Right lobe of liver (tissue), 6 donors: ENCODE measurements at regions not wholly inside any gene's neighbourhood (a gene's known extent, or its start where the extent isn't known, plus 50 kb on each side); places are given as distances from the start of the nearest gene placed in this dataset.

Experiments
- ATAC-seq, 4 donors: fragments of 200-7000 bp; cut with Tn5 transposase; one replicate each; pipeline ENCODE4 v1.9.1; 2020; ENCODE audit warnings: mild to moderate bottlenecking in 4 of 4, moderate library complexity in 4 of 4
- DNase-seq, 3 donors: peaks; one replicate each; pipeline ENCODE4 v3.0.0-alpha.2; 2020
- H3K27ac ChIP-seq, 3 donors: fragments of 200-600 bp; one replicate each; pipeline ENCODE4 v1.8.0; 2022
- H3K27me3 ChIP-seq, 2 donors: fragments of 200-600 bp; one replicate each; pipeline ENCODE4 v1.8.0; 2022
- H3K36me3 ChIP-seq, 4 donors: fragments of 200-600 bp; sonication (generic) in 1 of 4; one replicate each; pipeline versions ENCODE4 v1.5.1 to v1.8.0; 2017 to 2022; ENCODE audit warnings: control low read depth in 1 of 4
- H3K4me1 ChIP-seq, 4 donors: fragments of 200-600 bp; sonication (generic) in 1 of 4; one replicate each; pipeline versions ENCODE4 v1.5.1 to v1.8.0; 2017 to 2022; ENCODE audit warnings: control low read depth in 1 of 4
- H3K4me3 ChIP-seq, 3 donors: fragments of 200-600 bp; one replicate each; pipeline ENCODE4 v1.8.0; 2022
- H3K9me3 ChIP-seq, 4 donors: fragments of 200-600 bp; sonication (generic) in 1 of 4; one replicate each; pipeline versions ENCODE4 v1.5.1 to v1.8.0; 2017 to 2022; ENCODE audit warnings: control low read depth in 1 of 4
- CTCF ChIP-seq, 4 donors: fragments of 200-600 bp in 3 of 4; fragments of 450-650 bp in 1 of 4; IDR thresholded peaks; one replicate each; pipeline versions ENCODE4 v1.5.1 to v1.8.0; 2016 to 2022; ENCODE audit warnings: antibody characterized with exemption in 4 of 4, mild to moderate bottlenecking in 2 of 4
- POLR2A ChIP-seq: fragments of 450-650 bp; IDR thresholded peaks from one replicate; pipeline ENCODE4 v1.6.1; 2017; ENCODE audit warnings: antibody characterized with exemption, mild to moderate bottlenecking
- WGBS: methylation state at CpG from one replicate; pipeline ENCODE4 v1.1.6; 2018; ENCODE audit warnings: low coverage, low lambda C conversion rate; ENCODE audit not compliant: insufficient coverage; ENCODE audit errors: missing lambda C conversion rate; 5-methylcytosine and 5-hydroxymethylcytosine counted together
- intact Hi-C, 2 donors: fragments of 100-400 bp; cut with DNase I; formaldehyde crosslinking; loops; one replicate each; pipeline versions ENCODE4 v1.11.2 to v1.14.1; 2022
- donor health status: DM: no; HTN: yes; CAD: no.
- donor health status: DM: no; HTN: no; CAD: no.
- donor health status: DM: no; HTN: no; CAD: no.
- donor health status: DM: no; HTN: yes; CAD: no.
- donor health status: DM: no; HTN: yes; CAD: no.

DNA sequence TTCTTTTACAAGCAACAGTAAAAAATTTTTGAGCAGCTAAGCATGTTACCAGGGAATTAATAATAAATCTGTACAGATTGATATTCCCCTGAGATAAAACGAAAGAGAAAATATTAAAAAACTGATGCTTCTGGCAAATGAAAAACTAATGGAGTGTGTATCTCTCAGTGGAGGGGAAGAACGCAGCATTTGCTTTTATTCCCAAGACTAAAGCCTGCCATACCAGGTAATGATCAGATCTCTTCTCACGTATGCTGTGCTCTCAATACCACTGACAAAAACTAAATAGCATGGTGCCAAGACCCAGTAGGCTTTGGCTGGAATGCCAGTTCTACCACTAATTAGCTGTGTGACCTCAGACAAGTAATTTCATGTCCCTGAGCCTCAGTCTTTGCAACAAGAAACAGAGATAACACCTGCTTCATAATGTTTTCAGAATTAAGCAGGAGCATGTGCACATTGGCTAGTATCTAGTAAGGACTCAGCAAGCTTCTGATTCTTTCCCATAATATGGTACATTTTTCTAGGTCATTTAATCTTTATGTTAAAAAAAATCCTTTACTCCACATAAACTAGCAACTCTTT, 179.6 kb downstream of the CENPC start:
- H3K9me3 ChIP-seq = no peaks in the 10 kb centered on the region
- WGBS = 40% methylated on average over 3 of the region's 3 CpGs
- H3K4me3 ChIP-seq = no peak overlapping the region
- H3K4me1 ChIP-seq = no peaks in the 10 kb centered on the region
- H3K27me3 ChIP-seq = no peaks in the 10 kb centered on the region
- no peak for TF ChIP-seq CTCF (IDR thresholded peaks at IDR 0.05)
- TF ChIP-seq POLR2A = no peak
- no peak for DNase-seq
- no peaks in the 10 kb centered on the region for H3K36me3 ChIP-seq
- H3K27ac ChIP-seq = no peak overlapping the region
- intact Hi-C loops = no loop called here
- no peak for ATAC-seq

- DNase-seq = no peak
- no peak overlapping the region for H3K4me3 ChIP-seq
- H3K27ac ChIP-seq = no peak overlapping the region
- no peak for ATAC-seq
- TF ChIP-seq POLR2A (no peak), CTCF (IDR thresholded peaks at IDR 0.05) (no peak)
- no peaks in the 10 kb centered on the region for H3K27me3 ChIP-seq
- H3K4me1 ChIP-seq = no peaks in the 10 kb centered on the region
- intact Hi-C loops = no loop called here
- no peaks in the 10 kb centered on the region for H3K36me3 ChIP-seq
- no peaks in the 10 kb centered on the region for H3K9me3 ChIP-seq
Observed at GRCh38 chr4:67355806-67356205, 189.5 kb downstream of the CENPC start.

DNA sequence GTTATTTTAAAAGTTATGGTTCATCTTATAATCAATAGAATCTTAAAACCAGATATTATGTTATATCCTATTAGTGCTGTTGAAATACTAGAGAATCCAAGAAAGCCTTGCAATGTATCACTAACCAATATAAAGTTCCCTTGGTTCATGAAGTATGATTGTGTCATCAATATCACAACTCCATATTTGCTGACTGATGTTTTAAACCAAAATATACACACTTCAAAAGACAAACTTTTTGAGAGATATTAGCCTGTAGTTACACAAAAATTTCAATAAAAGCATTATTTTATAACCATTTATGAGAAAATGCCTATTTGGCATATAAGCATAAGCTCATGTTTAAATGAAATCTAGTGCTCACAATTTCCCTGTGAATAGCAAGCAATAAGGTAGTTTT, 198.6 kb downstream of the CENPC start:
- intact Hi-C loops = no loop called here
- no peaks in the 10 kb centered on the region for H3K36me3 ChIP-seq
- ATAC-seq = no peak
- H3K9me3 ChIP-seq = no peaks in the 10 kb centered on the region
- TF ChIP-seq CTCF (IDR thresholded peaks at IDR 0.05) (no peak), POLR2A (no peak)
- no peak for DNase-seq
- H3K4me3 ChIP-seq = no peak overlapping the region
- no peaks in the 10 kb centered on the region for H3K4me1 ChIP-seq
- H3K27me3 ChIP-seq = no peaks in the 10 kb centered on the region
- H3K27ac ChIP-seq = no peak overlapping the region

- Histone ChIP-seq H3K4me3 (no peak overlapping the region), H3K9me3 (no peaks in the 10 kb centered on the region), H3K36me3 (no peaks in the 10 kb centered on the region), H3K27me3 (no peaks in the 10 kb centered on the region), H3K27ac (no peak overlapping the region), H3K4me1 (no peaks in the 10 kb centered on the region)
- 20% methylated on average over 4 of the region's 4 CpGs for WGBS
- no peak for TF ChIP-seq CTCF (IDR thresholded peaks at IDR 0.05)
- no peak for TF ChIP-seq POLR2A
- intact Hi-C loops = no loop called here
- DNase-seq (no peak), ATAC-seq (no peak)
Observed at GRCh38 chr4:67344594-67345380, 200.5 kb downstream of the CENPC start.

- DNase-seq (no peak), ATAC-seq (no peak)
- no peaks in the 10 kb centered on the region for H3K4me1 ChIP-seq
- H3K27ac ChIP-seq = no peak overlapping the region
- no peaks in the 10 kb centered on the region for H3K27me3 ChIP-seq
- H3K4me3 ChIP-seq = no peak overlapping the region
- TF ChIP-seq POLR2A = no peak
- TF ChIP-seq CTCF (IDR thresholded peaks at IDR 0.05) = no peak
- H3K36me3 ChIP-seq = no peaks in the 10 kb centered on the region
- intact Hi-C loops = no loop called here
- no peaks in the 10 kb centered on the region for H3K9me3 ChIP-seq
Observed at GRCh38 chr4:67343199-67343598, 202.1 kb downstream of the CENPC start.
